Adrenal gland (tissue), 5 donors: ENCODE measurements at regions not wholly inside any gene's neighbourhood (a gene's known extent, or its start where the extent isn't known, plus 50 kb on each side); places are given as distances from the start of the nearest gene placed in this dataset.

ENCODE experiments used
- CTCF ChIP-seq, 6 experiments: fragments of 450-650 bp in 4 of 6; fragments of 200-600 bp in 2 of 6; sonication (generic) in 1 of 6; IDR thresholded peaks; 1 replicate in 5 of 6; 2 replicates in 1 of 6; pipeline versions ENCODE4 v1.5.1 to v1.8.0; 2016 to 2021; ENCODE audit warnings: antibody characterized with exemption in 6 of 6, mild to moderate bottlenecking in 2 of 6, moderate library complexity in 1 of 6
- POLR2A ChIP-seq, 2 donors: fragments of 450-650 bp; IDR thresholded peaks; one replicate each; pipeline ENCODE4 v1.6.1; 2017; ENCODE audit warnings: antibody characterized with exemption in 2 of 2, mild to moderate bottlenecking in 2 of 2, moderate library complexity in 1 of 2
- donor health status: DM: no; HTN: no; CAD: no.

GRCh38 chr7:108659261-108659660, 89.6 kb downstream of the DNAJB9 start:
- TF ChIP-seq POLR2A (IDR thresholded peaks at IDR 0.05) (no peak), CTCF (IDR thresholded peaks at IDR 0.05) (no peak)
